K562 (cell line): ENCODE measurements at regions not wholly inside any gene's neighbourhood (a gene's known extent, or its start where the extent isn't known, plus 50 kb on each side); places are given as distances from the start of the nearest gene placed in this dataset.

Experiments
- ATAC-seq: fragments of 200-7000 bp; cut with Tn5 transposase; 3 replicates; pipeline ENCODE4 v1.9.1; 2020; ENCODE audit warnings: moderate library complexity
- BruUV-seq: library from RNA; stranded (reverse); fragments of 400-500 nt; replicated peaks from 2 replicates; lab custom pipeline; 2021; lab: Mats Ljungman, UMichigan
- CTCF ChIA-PET: fragments of 300-600 bp; formaldehyde crosslinking; extraction: SDS; loops from one replicate; lab custom pipeline; 2021; ENCODE audit warnings: low intra/inter-chr PET ratio; lab: Yijun Ruan, JAX
- POLR2A ChIA-PET: fragments of 300-600, 350-650 bp; sonication (Branson Sonifier 250); formaldehyde crosslinking; extraction: SDS; loops from one replicate; lab custom pipeline; 2021; ENCODE audit warnings: antibody characterized with exemption, inconsistent platforms; lab: Yijun Ruan, JAX
- DNase-seq, 4 experiments: peaks; one replicate each; pipeline versions ENCODE4 v3.0.0 to v3.0.0-alpha.2; 2011 to 2018; ENCODE audit warnings: low spot score in 3 of 4, mixed read lengths in 3 of 4; ENCODE audit errors: extremely low read depth in 1 of 4
- FAIRE-seq: peaks from 2 replicates; lab custom pipeline; 2011; peaks lifted over from hg19 to GRCh38; lab: Jason Lieb, UNC
- H2AFZ ChIP-seq: 2 replicates; pipeline ENCODE4 v1.6.0; 2011; ENCODE audit warnings: low read depth, low read length, control low read depth, inconsistent platforms
- H3K27ac ChIP-seq: fragments of 200-600 bp; 3 replicates; pipeline ENCODE4 v1.8.0; 2011; ENCODE audit warnings: low read depth, mild to moderate bottlenecking, control low read depth, inconsistent platforms, low read length, moderate library complexity, mixed read lengths; ENCODE audit errors: extremely low read depth
- H3K27me3 ChIP-seq, 2 experiments: fragments of 300-600 bp in 1 of 2; 2 replicates in 1 of 2; 3 replicates in 1 of 2; pipeline versions ENCODE4 v1.6.0 to v1.8.0; 2011; ENCODE audit warnings: inconsistent platforms in 2 of 2, low read length in 2 of 2, mild to moderate bottlenecking in 1 of 2, mixed read lengths in 1 of 2, moderate library complexity in 1 of 2; ENCODE audit not compliant: control insufficient read depth in 2 of 2, insufficient read depth in 2 of 2
- H3K36me3 ChIP-seq: fragments of 300-600 bp; 3 replicates; pipeline ENCODE4 v1.8.0; 2011; ENCODE audit warnings: mild to moderate bottlenecking, low read length, inconsistent platforms; ENCODE audit not compliant: control insufficient read depth, insufficient read depth
- H3K4me1 ChIP-seq, 2 experiments: fragments of 200-600 bp in 1 of 2; replicated peaks in 1 of 2; 2 replicates in 1 of 2; 3 replicates in 1 of 2; pipeline versions ENCODE4 v1.5.1 to v1.8.0; 2011; ENCODE audit warnings: inconsistent platforms in 2 of 2, low read length in 2 of 2, mild to moderate bottlenecking in 1 of 2, mixed read lengths in 1 of 2, moderate library complexity in 1 of 2; ENCODE audit not compliant: control insufficient read depth in 2 of 2, insufficient read depth in 2 of 2
- H3K4me2 ChIP-seq: 2 replicates; pipeline ENCODE4 v1.6.1; 2011; ENCODE audit warnings: low read length, control low read depth, inconsistent platforms, mixed read lengths; ENCODE audit not compliant: insufficient read depth
- H3K4me3 ChIP-seq: fragments of 200-600 bp; sonication (generic), shearing (Covaris generic); 2 replicates; pipeline ENCODE4 v1.5.1; 2016; ENCODE audit warnings: control low read depth, inconsistent platforms
- H3K79me2 ChIP-seq: fragments of 200-600 bp; 3 replicates; pipeline ENCODE4 v1.8.0; 2011; ENCODE audit warnings: low read length, inconsistent platforms; ENCODE audit not compliant: control insufficient read depth, insufficient read depth
- H3K9ac ChIP-seq, 2 experiments: 2 replicates each; pipeline versions ENCODE4 v1.6.0 to v1.6.1; 2011; ENCODE audit warnings: low read depth in 2 of 2, low read length in 2 of 2, control low read depth in 1 of 2, inconsistent platforms in 1 of 2, mild to moderate bottlenecking in 1 of 2, mixed read lengths in 1 of 2; ENCODE audit not compliant: insufficient read depth in 1 of 2
- H3K9me1 ChIP-seq: one replicate; pipeline ENCODE4 v1.6.0; 2011; ENCODE audit warnings: inconsistent platforms, mild to moderate bottlenecking, low read length, moderate library complexity; ENCODE audit not compliant: control insufficient read depth, insufficient read depth
- H3K9me3 ChIP-seq: replicated peaks from 2 replicates; pipeline ENCODE4 v1.5.1; 2011; ENCODE audit warnings: low read depth, low read length, inconsistent platforms; ENCODE audit not compliant: control insufficient read depth, insufficient read depth
- H4K20me1 ChIP-seq: replicated peaks from 2 replicates; pipeline ENCODE4 v1.6.1; 2011; ENCODE audit warnings: low read length, inconsistent platforms, mixed read lengths; ENCODE audit not compliant: control insufficient read depth, insufficient read depth
- ARID1B ChIP-seq: fragments of 450-650 bp; IDR thresholded peaks from 2 replicates; pipeline ENCODE4 v1.6.1; 2016; ENCODE audit warnings: antibody characterized with exemption, mild to moderate bottlenecking, inconsistent platforms
- BCLAF1 ChIP-seq, 2 experiments: fragments of 450-650 bp in 1 of 2; IDR thresholded peaks; 2 replicates each; pipeline ENCODE4 v1.6.1; 2011 to 2017; ENCODE audit warnings: low read depth in 2 of 2, antibody characterized with exemption in 1 of 2, borderline replicate concordance in 1 of 2, low read length in 1 of 2, mild to moderate bottlenecking in 1 of 2, mixed read lengths in 1 of 2; ENCODE audit not compliant: control insufficient read depth in 1 of 2
- BRD4 ChIP-seq: fragments of 200-600 bp; sonication (generic); IDR thresholded peaks from 2 replicates; pipeline ENCODE4 v1.6.1; 2017; ENCODE audit warnings: inconsistent platforms
- CBFA2T3 ChIP-seq: fragments of 450-650 bp; IDR thresholded peaks from 2 replicates; pipeline ENCODE4 v1.6.1; 2017
- DPF2 ChIP-seq: fragments of 450-650 bp; IDR thresholded peaks from 2 replicates; pipeline ENCODE4 v1.6.1; 2016
- GATA2 ChIP-seq: sonication (generic); formaldehyde crosslinking; IDR thresholded peaks from 2 replicates; pipeline ENCODE4 v1.4.0; 2020; ENCODE audit warnings: mild to moderate bottlenecking, missing genetic modification reagents
- GTF2B ChIP-seq: IDR thresholded peaks from 2 replicates; pipeline ENCODE4 v1.6.1; 2011; ENCODE audit not compliant: insufficient read length; ENCODE audit errors: extremely low read depth
- KLF16 ChIP-seq: IDR thresholded peaks from 2 replicates; pipeline ENCODE4 v1.6.1; 2016; ENCODE audit warnings: antibody characterized with exemption
- MTF1 ChIP-seq: fragments of 250-450 bp; sonication (Bioruptor Pico); IDR thresholded peaks from 2 replicates; pipeline ENCODE4 v1.9.0; 2021; ENCODE audit warnings: moderate library complexity, mild to moderate bottlenecking, inconsistent platforms, borderline replicate concordance
- SPI1 ChIP-seq: IDR thresholded peaks from 2 replicates; pipeline ENCODE4 v1.6.1; 2011; ENCODE audit warnings: low read depth, low read length, control low read depth, borderline replicate concordance
- SRF ChIP-seq, 2 experiments: fragments of 250-450, 450-650 bp in 1 of 2; sonication (Bioruptor Pico) in 1 of 2; sonication (generic) in 1 of 2; formaldehyde crosslinking; IDR thresholded peaks; 2 replicates each; pipeline versions ENCODE4 v1.5.0 to v1.5.1; 2020 to 2022; ENCODE audit warnings: mild to moderate bottlenecking in 1 of 2, missing genetic modification reagents in 1 of 2
- STAT5B ChIP-seq: fragments of 250-450 bp; sonication (Bioruptor Pico); IDR thresholded peaks from 2 replicates; pipeline ENCODE4 v1.8.0; 2021; ENCODE audit warnings: mild to moderate bottlenecking, inconsistent platforms
- TCF3 ChIP-seq: sonication (generic); formaldehyde crosslinking; IDR thresholded peaks from 2 replicates; pipeline ENCODE4 v1.4.0; 2020; ENCODE audit warnings: mild to moderate bottlenecking, missing genetic modification reagents
- WGBS: fragments of 100-300 bp; shearing (Covaris generic); methylation state at CpG from one replicate; pipeline ENCODE4 v1.1.6; 2016; ENCODE audit warnings: low coverage, mixed read lengths; ENCODE audit not compliant: insufficient coverage; ENCODE audit errors: missing lambda C conversion rate; 5-methylcytosine and 5-hydroxymethylcytosine counted together
- in situ Hi-C: fragments of 300-500 bp; cut with MboI; formaldehyde crosslinking; loops from 4 replicates; pipeline ENCODE4 v1.15.0; 2018; ENCODE audit warnings: inconsistent platforms, mixed read lengths
- intact Hi-C: fragments of 100-400 bp; cut with micrococcal nuclease; formaldehyde crosslinking; loops from 2 replicates; pipeline ENCODE4 v1.14.2; 2022

- in situ Hi-C loops = no loop called here
- Histone ChIP-seq H3K27me3 (no peaks in the 10 kb centered on the region), H4K20me1 (no peaks in the 10 kb centered on the region), H3K9me1 (no peaks in the 10 kb centered on the region), H2AFZ (no peak overlapping the region), H3K4me2 (no peak overlapping the region), H3K79me2 (no peaks in the 10 kb centered on the region), H3K4me3 (no peak overlapping the region), H3K36me3 (peaks cover 8% of the 10 kb centered on the region; the same call in 1 of the 3 replicates), H3K27ac (no peak overlapping the region), H3K9ac (no peak overlapping the region), H3K4me1 (peaks cover 11 to 19% of the 10 kb centered on the region in 2 experiments), H3K9me3 (no peaks in the 10 kb centered on the region)
- intact Hi-C loops = no loop called here
- no peak for FAIRE-seq
- no peak for DNase-seq
- CTCF ChIA-PET = no interaction called here
- 63% methylated on average over 2 of the region's 2 CpGs for WGBS
- POLR2A ChIA-PET = interaction anchor here (0.8 kb wide), 1 partner anchor 188 kb away, joined by 3 read pairs; no protein-coding TSS in a partner anchor
- no peak for ATAC-seq
- TF ChIP-seq SPI1 (peak; percentile 61), SRF (CRISPR knock-in tag; IDR thresholded peaks at IDR 0.05) (no peak)
- BruUV-seq = no TSS peak
Measured at GRCh38 chr3:141434255-141434654, 52.6 kb upstream of the RASA2 start.

GRCh38 chr3:141436180-141436579, 50.6 kb upstream of the RASA2 start:
- FAIRE-seq = peak; percentile 61
- Histone ChIP-seq H4K20me1 (no peaks in the 10 kb centered on the region), H3K9me1 (no peaks in the 10 kb centered on the region), H3K36me3 (peaks cover 3% of the 10 kb centered on the region; the same call in 2 of the 3 replicates), H3K4me3 (no peak overlapping the region), H3K27me3 (no peaks in the 10 kb centered on the region), H3K9me3 (no peaks in the 10 kb centered on the region), H2AFZ (peak overlapping the region; percentile 61), H3K4me2 (peak overlapping the region; percentile 5; the same call in 1 of the 2 replicates), H3K79me2 (no peaks in the 10 kb centered on the region), H3K9ac (peak overlapping the region in 1 of 2 experiments; percentile 22; a peak in 2 of 4 replicates), H3K27ac (peak overlapping the region; percentile 60; the same call in 1 of the 3 replicates), H3K4me1 (peaks cover 6 to 28% of the 10 kb centered on the region in 2 experiments; a peak in 4 of 5 replicates)
- 61% methylated on average over 3 of the region's 3 CpGs for WGBS
- no TSS peak for BruUV-seq
- in situ Hi-C loops = no loop called here
- CTCF ChIA-PET = no interaction called here
- peak; percentile 75 for ATAC-seq
- POLR2A ChIA-PET = interaction anchor here (0.8 to 1.1 kb wide), 5 partner anchors 12 to 125 kb away, joined by 3 to 5 read pairs (median 3); no protein-coding TSS in a partner anchor
- intact Hi-C loops = no loop called here
- peak in 2 of 4 experiments; percentile 51 to 58 for DNase-seq
- TF ChIP-seq CBFA2T3 (peak; percentile 35; the same call in 1 of the 2 replicates), TCF3 (CRISPR knock-in tag) (no peak), MTF1 (no peak), GTF2B (no peak), BCLAF1 (IDR thresholded peaks at IDR 0.05; ENCODE audit: borderline replicate concordance in 1 of 2, control insufficient read depth in 1 of 2, low read depth in 2 of 2, low read length in 1 of 2) (no peak), GATA2 (no peak), DPF2 (peak; percentile 32; the same call in 1 of the 2 replicates), ARID1B (0 out of 2 replicates have a peak, but pooled peaks have one; percentile 17), KLF16 (no peak), STAT5B (no peak), BRD4 (no peak)
